ENCODE measurements at regions not wholly inside any gene's neighbourhood (a gene's known extent, or its start where the extent isn't known, plus 50 kb on each side); places are given as distances from the start of the nearest gene placed in this dataset.

GRCh38 chr16:6155271-6155670 is 1057.7 kb upstream of the EEF2KMT start:
- no peaks in the 10 kb centered on the region for H3K36me3 ChIP-seq
- H3K27ac ChIP-seq = no peak overlapping the region
- DNase-seq (no peak), ATAC-seq (no peak)
- no peak overlapping the region for H3K4me3 ChIP-seq
- H3K4me1 ChIP-seq = no peaks in the 10 kb centered on the region
- no peak for TF ChIP-seq CTCF (IDR thresholded peaks at IDR 0.05)
- TF ChIP-seq POLR2A (IDR thresholded peaks at IDR 0.05) = no peak
- WGBS, 4 donors = 85 to 89% (median 88%) methylated on average over 9 of the region's 9 CpGs
- intact Hi-C loops (cut with DNase I) = no loop called here
- no peaks in the 10 kb centered on the region for H3K9me3 ChIP-seq
- H3K27me3 ChIP-seq = no peaks in the 10 kb centered on the region

- ATAC-seq (no peak), DNase-seq (no peak)
- Histone ChIP-seq H3K36me3 (no peaks in the 10 kb centered on the region), H3K27ac (no peak overlapping the region), H3K9me3 (no peaks in the 10 kb centered on the region), H3K4me1 (no peaks in the 10 kb centered on the region), H3K4me3 (no peak overlapping the region), H3K27me3 (no peaks in the 10 kb centered on the region)
- WGBS, 4 donors = 84 to 87% (median 85%) methylated on average over 5 of the region's 5 CpGs
- intact Hi-C loops (cut with DNase I) = no loop called here
- TF ChIP-seq CTCF (IDR thresholded peaks at IDR 0.05) (no peak), POLR2A (IDR thresholded peaks at IDR 0.05) (no peak)
These were observed 1056.3 kb upstream of the EEF2KMT start for GRCh38 chr16:6153901-6154300.

- ATAC-seq (no peak), DNase-seq (no peak)
- intact Hi-C loops (cut with DNase I) = no loop called here
- Histone ChIP-seq H3K27ac (no peak overlapping the region), H3K36me3 (no peaks in the 10 kb centered on the region), H3K4me1 (no peaks in the 10 kb centered on the region), H3K4me3 (no peak overlapping the region), H3K9me3 (peaks cover 0 to 18% (median 0%) of the 10 kb centered on the region in 12 donors), H3K27me3 (no peaks in the 10 kb centered on the region)
- WGBS, 4 donors = 86 to 88% (median 87%) methylated on average over 10 of the region's 10 CpGs
- no peak for TF ChIP-seq POLR2A (IDR thresholded peaks at IDR 0.05)
- no peak for TF ChIP-seq CTCF (IDR thresholded peaks at IDR 0.05)
These were observed 1051.4 kb upstream of the EEF2KMT start for GRCh38 chr16:6149031-6149430.

GRCh38 chr16:6148361-6148760 is 1050.8 kb upstream of the EEF2KMT start:
- ATAC-seq = no peak
- Histone ChIP-seq H3K4me1 (no peaks in the 10 kb centered on the region), H3K36me3 (no peaks in the 10 kb centered on the region), H3K27me3 (no peaks in the 10 kb centered on the region), H3K9me3 (peaks cover 0 to 18% (median 0%) of the 10 kb centered on the region in 12 donors), H3K27ac (no peak overlapping the region), H3K4me3 (no peak overlapping the region)
- TF ChIP-seq CTCF (IDR thresholded peaks at IDR 0.05) (no peak), POLR2A (IDR thresholded peaks at IDR 0.05) (no peak)
- intact Hi-C loops (cut with DNase I) = no loop called here
- DNase-seq = no peak
- WGBS, 4 donors = 47 to 59% (median 56%) methylated on average over 2 of the region's 2 CpGs

All from heart left ventricle (tissue), 16 donors.